ENCODE measurements at regions not wholly inside any gene's neighbourhood (a gene's known extent, or its start where the extent isn't known, plus 50 kb on each side); places are given as distances from the start of the nearest gene placed in this dataset.

DNA sequence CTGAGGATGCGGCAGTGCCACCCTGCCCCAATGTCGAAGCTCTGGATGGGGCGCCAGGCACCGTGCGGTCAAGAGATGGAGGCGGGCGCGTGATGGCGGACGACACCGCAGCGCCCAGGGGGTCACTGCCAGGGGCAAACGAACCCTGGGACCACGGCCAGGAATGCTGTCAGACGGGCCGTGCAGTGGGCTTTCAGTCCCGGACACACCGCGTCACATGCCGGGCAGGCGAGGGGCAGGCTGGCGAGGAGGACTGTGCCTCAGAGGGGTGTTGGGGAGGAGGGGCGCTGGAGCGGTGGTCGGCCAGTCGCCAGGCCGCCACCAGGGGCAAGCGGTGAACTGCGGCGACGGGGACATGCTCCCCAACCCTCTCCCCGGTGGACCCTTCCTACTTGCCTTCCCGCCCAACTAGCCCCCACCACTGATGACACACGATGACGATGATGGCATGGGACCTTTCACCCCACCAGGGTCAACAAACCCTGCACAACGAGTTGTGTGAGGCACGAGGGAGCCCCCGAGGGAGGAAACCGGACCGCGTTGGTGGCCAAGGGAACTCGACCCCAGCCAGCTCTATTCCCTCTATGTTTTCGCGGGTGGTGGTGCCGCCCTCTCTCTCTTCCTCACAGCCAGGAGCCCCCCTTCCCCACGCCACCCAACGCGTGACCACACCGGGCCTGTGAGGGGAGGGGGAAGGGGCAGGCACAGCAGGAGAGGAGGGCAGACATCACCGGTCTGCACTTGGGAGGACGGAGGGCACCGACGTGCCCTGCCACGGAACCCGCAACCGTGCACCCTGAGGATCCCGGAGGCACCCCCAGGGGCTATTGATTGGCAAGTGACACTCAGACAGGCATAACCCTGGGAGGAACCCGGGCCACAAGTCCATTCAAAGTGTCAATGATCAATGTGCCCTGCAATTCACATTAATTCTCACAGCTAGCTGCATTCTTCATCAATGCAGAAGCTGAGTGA is 1960.9 kb upstream of the DEFB115 start:
- WGBS (ENCODE audit: extremely low coverage, insufficient coverage, insufficient read length), result no CpG with 5 or more reads among the region's 58 CpGs
- Histone ChIP-seq H3K4ac (ENCODE audit: low read depth, low read length) (no peak overlapping the region), H3K27me3 (ENCODE audit: insufficient read depth, low read length) (no peaks in the 10 kb centered on the region), H3K36me3 (ENCODE audit: control insufficient read depth in 1 of 2, insufficient read depth in 2 of 2, low read length in 2 of 2) (no peaks in the 10 kb centered on the region), H3K14ac (ENCODE audit: low read length) (no peak overlapping the region), H3K4me2 (ENCODE audit: low read length) (no peak overlapping the region), H2BK5ac (ENCODE audit: low read depth, low read length, poor library complexity) (no peak overlapping the region), H3K79me1 (ENCODE audit: low read length) (no peaks in the 10 kb centered on the region), H3K18ac (ENCODE audit: low read length) (no peak overlapping the region), H4K12ac (ENCODE audit: low read depth, low read length) (no peak overlapping the region), H2AFZ (ENCODE audit: insufficient read depth, low read length, poor library complexity) (no peak overlapping the region), H4K91ac (ENCODE audit: low read depth, low read length) (no peak overlapping the region), H3K79me2 (ENCODE audit: control insufficient read depth, insufficient read depth, low read length, poor library complexity) (no peaks in the 10 kb centered on the region), H3K27ac (ENCODE audit: low read depth, low read length) (no peak overlapping the region), H3K9me3 (ENCODE audit: insufficient read depth, low read depth, low read length) (peaks cover 53% of the 10 kb centered on the region), H2BK12ac (ENCODE audit: low read length) (no peak overlapping the region), H3K4me3 (ENCODE audit: low read depth, low read length) (no peak overlapping the region), H3K9ac (ENCODE audit: low read length) (no peak overlapping the region), H3K23ac (ENCODE audit: low read length) (no peak overlapping the region), H2BK120ac (ENCODE audit: insufficient read depth, low read length, poor library complexity) (no peak overlapping the region), H4K8ac (ENCODE audit: low read depth, low read length) (no peak overlapping the region), H2AK5ac (ENCODE audit: low read length) (no peak overlapping the region), H3K4me1 (ENCODE audit: control insufficient read depth in 1 of 2, insufficient read depth in 2 of 2, low read length in 2 of 2) (no peaks in the 10 kb centered on the region)
- no peak for DNase-seq

DNA sequence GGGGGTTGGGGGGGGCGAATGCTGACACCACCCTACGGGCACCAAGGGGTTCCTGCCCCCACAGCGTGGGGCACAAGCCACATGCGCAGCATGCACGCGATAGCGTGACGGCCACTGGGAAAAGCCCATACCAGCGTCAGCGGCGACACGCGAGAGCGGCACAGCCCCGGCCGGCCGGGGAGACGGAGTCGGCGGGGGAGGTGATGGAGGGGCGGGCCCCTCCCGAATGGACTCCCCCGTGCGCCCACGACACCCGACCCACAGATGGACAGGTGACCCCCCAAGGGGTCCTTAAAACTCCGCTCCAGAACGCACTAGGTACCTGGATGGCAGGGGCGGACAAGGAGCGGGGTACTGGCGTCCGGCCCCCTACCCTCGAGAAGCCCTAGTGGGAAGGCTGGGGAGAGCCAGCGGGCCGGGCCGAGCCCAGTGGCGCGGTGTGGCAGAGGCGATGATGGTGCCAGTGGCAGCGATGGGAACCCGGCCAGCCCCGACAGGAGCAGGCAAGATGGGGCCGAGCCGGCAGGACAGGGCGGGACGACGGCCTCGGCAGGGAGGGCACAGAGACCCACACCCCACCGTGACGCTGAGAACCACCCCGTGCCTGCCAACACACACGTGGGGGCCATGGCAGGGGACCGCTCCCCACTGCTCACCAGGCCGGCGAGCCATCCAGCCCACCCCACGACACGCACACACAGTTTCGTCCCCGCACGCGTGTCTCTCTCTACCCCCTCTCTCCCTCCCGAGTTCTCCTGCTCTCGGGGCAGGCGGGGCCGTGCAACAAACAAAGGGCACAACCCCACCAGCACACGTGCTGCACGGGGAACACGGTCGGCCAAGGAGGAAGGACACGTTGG is 1959.8 kb upstream of the DEFB115 start:
- Histone ChIP-seq H3K27me3 (ENCODE audit: insufficient read depth, low read length) (no peaks in the 10 kb centered on the region), H4K12ac (ENCODE audit: low read depth, low read length) (no peak overlapping the region), H3K9ac (ENCODE audit: low read length) (no peak overlapping the region), H2BK5ac (ENCODE audit: low read depth, low read length, poor library complexity) (no peak overlapping the region), H2AFZ (ENCODE audit: insufficient read depth, low read length, poor library complexity) (no peak overlapping the region), H3K9me3 (ENCODE audit: insufficient read depth, low read depth, low read length) (peaks cover 59% of the 10 kb centered on the region), H2BK12ac (ENCODE audit: low read length) (no peak overlapping the region), H4K8ac (ENCODE audit: low read depth, low read length) (no peak overlapping the region), H3K4me3 (ENCODE audit: low read depth, low read length) (no peak overlapping the region), H3K4me2 (ENCODE audit: low read length) (no peak overlapping the region), H3K4ac (ENCODE audit: low read depth, low read length) (no peak overlapping the region), H3K36me3 (ENCODE audit: control insufficient read depth in 1 of 2, insufficient read depth in 2 of 2, low read length in 2 of 2) (no peaks in the 10 kb centered on the region), H2AK5ac (ENCODE audit: low read length) (no peak overlapping the region), H3K18ac (ENCODE audit: low read length) (no peak overlapping the region), H4K91ac (ENCODE audit: low read depth, low read length) (no peak overlapping the region), H3K79me2 (ENCODE audit: control insufficient read depth, insufficient read depth, low read length, poor library complexity) (no peaks in the 10 kb centered on the region), H3K23ac (ENCODE audit: low read length) (no peak overlapping the region), H3K4me1 (ENCODE audit: control insufficient read depth in 1 of 2, insufficient read depth in 2 of 2, low read length in 2 of 2) (no peaks in the 10 kb centered on the region), H3K27ac (ENCODE audit: low read depth, low read length) (no peak overlapping the region), H2BK120ac (ENCODE audit: insufficient read depth, low read length, poor library complexity) (no peak overlapping the region), H3K79me1 (ENCODE audit: low read length) (no peaks in the 10 kb centered on the region), H3K14ac (ENCODE audit: low read length) (no peak overlapping the region)
- DNase-seq, result no peak
- WGBS (ENCODE audit: extremely low coverage, insufficient coverage, insufficient read length), result no CpG with 5 or more reads among the region's 70 CpGs

DNA sequence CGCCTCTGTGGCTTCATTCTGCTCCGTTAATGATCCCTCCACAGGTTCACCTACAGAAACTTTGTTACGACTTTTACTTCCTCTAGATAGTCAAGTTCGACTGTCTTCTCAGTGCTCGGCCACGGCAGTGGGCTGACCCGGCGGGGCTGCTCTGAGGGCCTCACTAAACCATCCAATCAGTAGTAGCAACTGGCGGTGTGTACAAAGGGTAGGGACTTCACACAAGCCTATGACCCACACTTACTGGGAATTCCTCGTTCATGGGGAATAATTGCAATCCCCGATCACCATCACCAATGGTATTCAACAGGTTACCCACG is 1959.2 kb upstream of the DEFB115 start:
- no peak overlapping the region for H3K18ac ChIP-seq (ENCODE audit: low read length)
- no peak overlapping the region for H4K12ac ChIP-seq (ENCODE audit: low read depth, low read length)
- no peak overlapping the region for H4K8ac ChIP-seq (ENCODE audit: low read depth, low read length)
- H2AFZ ChIP-seq (ENCODE audit: insufficient read depth, low read length, poor library complexity), result no peak overlapping the region
- no peak overlapping the region for H3K23ac ChIP-seq (ENCODE audit: low read length)
- H3K4ac ChIP-seq (ENCODE audit: low read depth, low read length), result no peak overlapping the region
- no peaks in the 10 kb centered on the region for H3K27me3 ChIP-seq (ENCODE audit: insufficient read depth, low read length)
- H3K14ac ChIP-seq (ENCODE audit: low read length), result no peak overlapping the region
- no peak overlapping the region for H3K27ac ChIP-seq (ENCODE audit: low read depth, low read length)
- H3K4me3 ChIP-seq (ENCODE audit: low read depth, low read length), result no peak overlapping the region
- no peaks in the 10 kb centered on the region for H3K79me2 ChIP-seq (ENCODE audit: control insufficient read depth, insufficient read depth, low read length, poor library complexity)
- no peak overlapping the region for H2AK5ac ChIP-seq (ENCODE audit: low read length)
- H3K9me3 ChIP-seq (ENCODE audit: insufficient read depth, low read depth, low read length), result peaks cover 63% of the 10 kb centered on the region
- H2BK12ac ChIP-seq (ENCODE audit: low read length), result no peak overlapping the region
- no peaks in the 10 kb centered on the region for H3K36me3 ChIP-seq (ENCODE audit: control insufficient read depth in 1 of 2, insufficient read depth in 2 of 2, low read length in 2 of 2)
- H2BK120ac ChIP-seq (ENCODE audit: insufficient read depth, low read length, poor library complexity), result no peak overlapping the region
- no peak overlapping the region for H2BK5ac ChIP-seq (ENCODE audit: low read depth, low read length, poor library complexity)
- no peaks in the 10 kb centered on the region for H3K4me1 ChIP-seq (ENCODE audit: control insufficient read depth in 1 of 2, insufficient read depth in 2 of 2, low read length in 2 of 2)
- no CpG with 5 or more reads among the region's 12 CpGs for WGBS (ENCODE audit: extremely low coverage, insufficient coverage, insufficient read length)
- no peak overlapping the region for H4K91ac ChIP-seq (ENCODE audit: low read depth, low read length)
- H3K9ac ChIP-seq (ENCODE audit: low read length), result no peak overlapping the region
- H3K79me1 ChIP-seq (ENCODE audit: low read length), result no peaks in the 10 kb centered on the region
- no peak overlapping the region for H3K4me2 ChIP-seq (ENCODE audit: low read length)
- no peak for DNase-seq

DNA sequence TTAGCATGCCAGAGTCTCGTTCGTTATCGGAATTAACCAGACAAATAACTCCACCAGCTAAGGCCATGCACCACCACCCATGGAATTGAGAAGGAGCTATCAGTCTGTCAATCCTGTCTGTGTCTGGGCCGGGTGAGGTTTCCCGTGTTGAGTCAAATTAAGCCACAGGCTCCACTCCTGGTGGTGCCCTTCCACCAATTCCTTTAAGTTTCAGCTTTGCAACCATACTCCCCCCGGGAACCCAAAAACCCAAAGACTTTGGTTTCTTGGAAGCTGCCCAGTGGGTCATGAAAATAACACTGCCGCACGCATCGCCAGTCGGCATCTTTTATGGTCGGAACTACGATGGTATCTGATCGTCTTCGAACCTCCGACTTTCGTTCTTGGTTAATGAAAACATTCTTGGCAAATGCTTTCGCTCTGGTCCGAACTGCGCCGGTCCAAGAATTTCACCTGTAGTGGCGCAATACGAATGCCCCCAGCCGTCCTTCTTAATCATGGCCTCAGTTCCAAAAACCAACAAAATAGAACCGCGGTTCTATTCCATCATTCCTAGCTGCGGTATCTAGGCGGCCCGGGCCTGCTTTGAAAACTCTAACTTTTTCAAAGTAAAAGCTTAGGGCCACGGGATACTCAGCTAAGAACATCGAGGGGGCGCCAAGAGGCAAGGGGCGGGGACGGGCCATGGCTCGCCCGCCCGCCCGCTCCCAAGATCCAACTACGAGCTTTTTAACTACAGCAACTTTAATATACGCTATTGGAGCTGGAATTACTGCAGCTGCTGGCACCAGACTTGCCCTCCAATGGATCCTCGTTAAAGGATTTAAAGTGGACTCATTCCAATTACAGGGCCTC is 1958.5 kb upstream of the DEFB115 start:
- Histone ChIP-seq H3K4me2 (ENCODE audit: low read length) (no peak overlapping the region), H3K4me3 (ENCODE audit: low read depth, low read length) (no peak overlapping the region), H2AFZ (ENCODE audit: insufficient read depth, low read length, poor library complexity) (no peak overlapping the region), H3K27me3 (ENCODE audit: insufficient read depth, low read length) (no peaks in the 10 kb centered on the region), H3K14ac (ENCODE audit: low read length) (no peak overlapping the region), H3K79me1 (ENCODE audit: low read length) (no peaks in the 10 kb centered on the region), H3K23ac (ENCODE audit: low read length) (no peak overlapping the region), H3K4ac (ENCODE audit: low read depth, low read length) (no peak overlapping the region), H3K79me2 (ENCODE audit: control insufficient read depth, insufficient read depth, low read length, poor library complexity) (no peaks in the 10 kb centered on the region), H2AK5ac (ENCODE audit: low read length) (no peak overlapping the region), H3K9me3 (ENCODE audit: insufficient read depth, low read depth, low read length) (peaks cover 67% of the 10 kb centered on the region), H2BK12ac (ENCODE audit: low read length) (no peak overlapping the region), H4K12ac (ENCODE audit: low read depth, low read length) (no peak overlapping the region), H4K8ac (ENCODE audit: low read depth, low read length) (no peak overlapping the region), H2BK5ac (ENCODE audit: low read depth, low read length, poor library complexity) (no peak overlapping the region), H4K91ac (ENCODE audit: low read depth, low read length) (no peak overlapping the region), H3K9ac (ENCODE audit: low read length) (no peak overlapping the region), H3K18ac (ENCODE audit: low read length) (no peak overlapping the region), H3K27ac (ENCODE audit: low read depth, low read length) (no peak overlapping the region), H2BK120ac (ENCODE audit: insufficient read depth, low read length, poor library complexity) (no peak overlapping the region), H3K4me1 (ENCODE audit: control insufficient read depth in 1 of 2, insufficient read depth in 2 of 2, low read length in 2 of 2) (no peaks in the 10 kb centered on the region), H3K36me3 (ENCODE audit: control insufficient read depth in 1 of 2, insufficient read depth in 2 of 2, low read length in 2 of 2) (no peaks in the 10 kb centered on the region)
- DNase-seq, result no peak
- WGBS (ENCODE audit: extremely low coverage, insufficient coverage, insufficient read length), result no CpG with 5 or more reads among the region's 40 CpGs
